ENCODE measurements at regions not wholly inside any gene's neighbourhood (a gene's known extent, or its start where the extent isn't known, plus 50 kb on each side); places are given as distances from the start of the nearest gene placed in this dataset.

DNA sequence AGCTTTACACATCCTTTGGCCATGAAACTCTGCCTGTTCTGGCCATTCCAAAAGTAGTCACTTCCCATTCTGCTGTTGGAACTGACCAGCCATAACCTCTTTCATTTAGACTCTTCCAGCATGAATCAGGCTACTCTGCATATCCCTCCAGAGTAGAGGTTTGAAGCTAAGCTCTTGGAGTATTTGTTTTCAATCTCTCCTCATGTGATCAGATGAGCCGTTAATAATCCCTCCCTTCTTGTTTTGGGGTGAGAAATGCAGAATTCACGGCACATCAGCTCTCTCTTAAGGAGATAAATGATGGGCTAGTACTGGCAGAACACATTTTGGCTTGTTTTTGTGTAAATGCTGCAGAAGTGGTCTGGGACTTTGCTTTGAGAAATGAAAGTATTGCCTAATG is 519.9 kb downstream of the PCDH17 start:
- Mint-ChIP-seq H3K4me3 (no peak overlapping the region), H3K27ac (no peak overlapping the region), H3K27me3 (no peaks in the 10 kb centered on the region), H3K4me1 (ENCODE audit: low read depth) (no peaks in the 10 kb centered on the region), H3K36me3 (no peaks in the 10 kb centered on the region), H3K9me3 (no peaks in the 10 kb centered on the region)
- ChIA-PET POLR2A (no interaction called here), CTCF (no interaction called here)
- intact Hi-C loops (cut with micrococcal nuclease), result no loop called here
- no peak for DNase-seq

DNA sequence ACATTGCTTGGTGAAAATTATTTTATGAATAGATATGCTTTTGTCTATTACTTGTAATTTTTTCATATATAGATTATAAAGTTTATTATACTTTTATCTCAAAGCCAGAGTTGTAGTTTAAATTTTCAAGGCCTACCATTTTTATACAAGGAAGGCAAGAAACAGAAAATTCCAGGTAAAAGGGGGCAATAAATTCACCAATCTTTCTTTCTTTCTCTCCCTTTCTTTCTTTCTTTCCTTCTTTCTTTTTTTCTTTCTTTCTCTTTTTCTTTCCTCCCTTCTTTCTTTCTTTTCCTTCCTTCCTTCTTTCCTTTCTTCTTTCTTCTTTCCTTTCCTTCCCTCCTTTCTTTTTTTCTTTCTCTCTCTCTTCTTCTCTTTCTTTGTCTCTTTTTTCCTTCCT is 529.4 kb downstream of the PCDH17 start:
- Mint-ChIP-seq H3K4me3 (no peak overlapping the region), H3K4me1 (ENCODE audit: low read depth) (no peaks in the 10 kb centered on the region), H3K9me3 (peaks cover 2% of the 10 kb centered on the region), H3K27me3 (no peaks in the 10 kb centered on the region), H3K36me3 (no peaks in the 10 kb centered on the region), H3K27ac (no peak overlapping the region)
- intact Hi-C loops (cut with micrococcal nuclease), result no loop called here
- CTCF ChIA-PET, result no interaction called here
- no peak for DNase-seq
- POLR2A ChIA-PET, result no interaction called here

DNA sequence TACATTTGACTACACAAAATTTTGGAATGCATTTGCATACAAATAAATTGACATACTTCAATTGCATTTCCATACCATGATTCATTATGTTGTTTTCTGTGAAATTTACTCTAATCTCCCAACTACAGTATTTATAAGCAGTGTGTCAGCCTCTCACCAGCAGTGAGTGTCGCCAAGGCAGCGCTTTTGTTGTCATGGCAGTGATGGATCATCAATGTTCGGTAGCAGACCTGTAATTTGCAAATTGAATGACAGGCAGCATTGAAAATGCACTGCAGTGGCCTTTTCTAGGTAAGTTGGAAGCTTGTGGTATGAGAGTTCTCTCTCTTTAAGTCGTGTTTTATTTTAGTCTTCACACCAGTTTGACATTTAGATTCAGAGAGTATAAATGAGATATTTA is 534.1 kb downstream of the PCDH17 start:
- H3K36me3 Mint-ChIP-seq, result no peaks in the 10 kb centered on the region
- peaks cover 2% of the 10 kb centered on the region for H3K9me3 Mint-ChIP-seq
- no peaks in the 10 kb centered on the region for H3K27me3 Mint-ChIP-seq
- H3K27ac Mint-ChIP-seq, result no peak overlapping the region
- POLR2A ChIA-PET, result no interaction called here
- intact Hi-C loops (cut with micrococcal nuclease), result no loop called here
- DNase-seq, result no peak
- H3K4me3 Mint-ChIP-seq, result no peak overlapping the region
- no peaks in the 10 kb centered on the region for H3K4me1 Mint-ChIP-seq (ENCODE audit: low read depth)
- CTCF ChIA-PET, result no interaction called here

GRCh38 chr13:58181111-58181510 is 549.6 kb downstream of the PCDH17 start:
- no peaks in the 10 kb centered on the region for H3K27me3 Mint-ChIP-seq
- CTCF ChIA-PET, result interaction anchor here (0.6 kb wide), 1 partner anchor 995 kb away, joined by 3 read pairs; no protein-coding TSS in a partner anchor
- POLR2A ChIA-PET, result no interaction called here
- H3K9me3 Mint-ChIP-seq, result peaks cover 16% of the 10 kb centered on the region
- no peak for DNase-seq
- intact Hi-C loops (cut with micrococcal nuclease), result no loop called here
- H3K4me3 Mint-ChIP-seq, result no peak overlapping the region
- no peaks in the 10 kb centered on the region for H3K36me3 Mint-ChIP-seq
- H3K4me1 Mint-ChIP-seq (ENCODE audit: low read depth), result no peaks in the 10 kb centered on the region
- no peak overlapping the region for H3K27ac Mint-ChIP-seq

GRCh38 chr13:58187881-58188280 is 556.3 kb downstream of the PCDH17 start:
- Mint-ChIP-seq H3K9me3 (peaks cover 23% of the 10 kb centered on the region), H3K4me1 (ENCODE audit: low read depth) (no peaks in the 10 kb centered on the region), H3K36me3 (no peaks in the 10 kb centered on the region), H3K27ac (no peak overlapping the region), H3K27me3 (no peaks in the 10 kb centered on the region), H3K4me3 (no peak overlapping the region)
- POLR2A ChIA-PET, result no interaction called here
- CTCF ChIA-PET, result no interaction called here
- DNase-seq, result no peak
- intact Hi-C loops (cut with micrococcal nuclease), result no loop called here

GRCh38 chr13:58190577-58190976 is 559.0 kb downstream of the PCDH17 start:
- Mint-ChIP-seq H3K9me3 (peaks cover 13% of the 10 kb centered on the region), H3K27me3 (no peaks in the 10 kb centered on the region), H3K4me3 (no peak overlapping the region), H3K4me1 (ENCODE audit: low read depth) (no peaks in the 10 kb centered on the region), H3K36me3 (no peaks in the 10 kb centered on the region), H3K27ac (no peak overlapping the region)
- no peak for DNase-seq
- CTCF ChIA-PET, result interaction anchor here (1.3 kb wide), 1 partner anchor 566 kb away, joined by 4 read pairs; no protein-coding TSS in a partner anchor
- intact Hi-C loops (cut with micrococcal nuclease), result no loop called here
- POLR2A ChIA-PET, result no interaction called here

DNA sequence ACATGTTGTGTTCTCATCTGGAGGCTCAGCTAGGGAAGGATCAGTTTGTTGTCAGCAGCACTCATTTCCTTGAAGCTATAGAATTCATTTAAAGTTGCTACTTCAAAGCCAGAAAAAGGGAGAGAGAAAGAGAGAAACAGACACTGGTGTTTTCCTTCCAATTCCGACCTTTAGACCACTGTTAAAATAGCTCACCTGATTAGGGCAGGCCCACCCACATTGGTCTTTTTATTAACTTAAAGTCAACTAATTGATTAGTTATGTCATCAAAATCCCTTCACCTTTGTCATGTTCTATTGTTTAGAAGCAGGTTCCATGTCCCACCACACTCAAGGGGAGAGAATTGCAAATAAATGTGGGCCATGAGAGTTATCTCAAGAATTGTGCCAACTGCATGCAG is 560.2 kb downstream of the PCDH17 start:
- Mint-ChIP-seq H3K4me3 (no peak overlapping the region), H3K9me3 (peaks cover 4% of the 10 kb centered on the region), H3K4me1 (ENCODE audit: low read depth) (no peaks in the 10 kb centered on the region), H3K27me3 (no peaks in the 10 kb centered on the region), H3K36me3 (no peaks in the 10 kb centered on the region), H3K27ac (no peak overlapping the region)
- POLR2A ChIA-PET, result no interaction called here
- intact Hi-C loops (cut with micrococcal nuclease), result no loop called here
- DNase-seq, result no peak
- CTCF ChIA-PET, result no interaction called here

GRCh38 chr13:58202099-58202498 is 570.6 kb downstream of the PCDH17 start:
- H3K27me3 Mint-ChIP-seq, result no peaks in the 10 kb centered on the region
- H3K4me3 Mint-ChIP-seq, result no peak overlapping the region
- ChIA-PET POLR2A (no interaction called here), CTCF (no interaction called here)
- intact Hi-C loops (cut with micrococcal nuclease), result no loop called here
- peaks cover 15% of the 10 kb centered on the region for H3K9me3 Mint-ChIP-seq
- H3K27ac Mint-ChIP-seq, result no peak overlapping the region
- no peaks in the 10 kb centered on the region for H3K4me1 Mint-ChIP-seq (ENCODE audit: low read depth)
- DNase-seq, result no peak
- H3K36me3 Mint-ChIP-seq, result no peaks in the 10 kb centered on the region

GRCh38 chr13:58207501-58207900 is 576.0 kb downstream of the PCDH17 start:
- intact Hi-C loops (cut with micrococcal nuclease), result no loop called here
- ChIA-PET POLR2A (no interaction called here), CTCF (no interaction called here)
- Mint-ChIP-seq H3K27ac (no peak overlapping the region), H3K4me3 (no peak overlapping the region), H3K4me1 (ENCODE audit: low read depth) (no peaks in the 10 kb centered on the region), H3K36me3 (no peaks in the 10 kb centered on the region), H3K27me3 (no peaks in the 10 kb centered on the region), H3K9me3 (peaks cover 4% of the 10 kb centered on the region)
- DNase-seq, result no peak

DNA sequence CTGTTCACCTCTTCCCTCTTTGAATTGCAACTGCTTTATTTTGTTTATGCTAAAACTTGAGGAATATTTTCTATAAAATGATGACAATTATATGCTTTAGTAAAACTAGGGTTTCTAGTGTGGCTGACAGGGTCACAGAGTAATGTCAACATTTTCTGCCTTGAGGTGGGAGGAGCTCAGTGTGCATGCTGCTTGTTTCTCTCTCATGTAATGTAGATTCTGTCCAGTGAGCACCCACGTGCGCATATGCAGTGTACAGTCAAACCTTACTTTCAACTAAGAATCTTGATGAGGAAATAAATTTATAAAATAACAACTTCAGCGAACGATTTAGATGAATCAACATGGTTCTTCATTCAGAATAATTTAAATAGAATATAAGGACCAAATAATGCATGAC is 603.9 kb downstream of the PCDH17 start:
- Mint-ChIP-seq H3K36me3 (no peaks in the 10 kb centered on the region), H3K9me3 (peaks cover 6% of the 10 kb centered on the region), H3K27me3 (no peaks in the 10 kb centered on the region), H3K4me1 (ENCODE audit: low read depth) (no peaks in the 10 kb centered on the region), H3K27ac (no peak overlapping the region), H3K4me3 (no peak overlapping the region)
- ChIA-PET POLR2A (no interaction called here), CTCF (no interaction called here)
- intact Hi-C loops (cut with micrococcal nuclease), result no loop called here
- DNase-seq, result no peak

DNA sequence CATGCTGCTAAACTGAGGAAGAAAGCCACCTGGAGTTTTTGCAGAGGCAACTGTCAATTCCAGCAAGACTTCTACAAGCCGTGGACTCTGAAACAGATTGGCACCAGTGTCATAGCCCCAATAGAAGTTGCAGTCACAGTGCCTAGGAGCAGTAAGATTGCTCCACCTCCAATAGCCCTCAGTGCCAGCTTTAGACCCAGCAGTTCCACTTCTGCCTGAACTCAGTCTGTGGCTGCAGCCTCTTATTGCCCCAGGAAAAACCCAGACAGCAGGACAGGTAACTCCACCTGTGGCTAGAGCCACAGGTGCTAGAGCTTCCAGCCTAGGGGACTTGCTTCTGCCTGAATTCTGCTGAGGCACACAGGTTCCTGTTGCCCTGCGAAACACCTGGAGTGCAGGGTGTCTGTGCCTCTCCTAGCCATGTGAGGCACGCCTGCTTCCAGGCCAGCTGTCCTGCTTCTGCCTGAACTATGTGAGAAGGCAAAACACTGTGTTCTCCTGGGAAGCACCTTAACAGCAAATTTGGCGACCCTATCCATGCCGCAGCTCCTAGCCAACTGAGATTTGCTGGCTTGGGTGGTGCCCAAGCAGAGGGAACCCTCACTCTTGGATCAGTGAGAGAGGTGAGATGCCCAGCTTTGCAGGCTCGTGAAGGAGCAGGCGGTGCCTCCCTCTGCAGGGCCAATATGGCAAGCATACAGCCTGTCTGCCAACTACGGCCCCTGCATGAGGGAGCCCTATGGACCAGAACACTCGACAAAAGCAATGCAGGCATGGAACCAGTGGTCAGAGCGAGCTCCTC is 607.6 kb downstream of the PCDH17 start:
- ChIA-PET POLR2A (no interaction called here), CTCF (no interaction called here)
- peaks cover 10% of the 10 kb centered on the region for H3K9me3 Mint-ChIP-seq
- no peaks in the 10 kb centered on the region for H3K36me3 Mint-ChIP-seq
- no peak overlapping the region for H3K4me3 Mint-ChIP-seq
- no peaks in the 10 kb centered on the region for H3K27me3 Mint-ChIP-seq
- intact Hi-C loops (cut with micrococcal nuclease), result no loop called here
- H3K4me1 Mint-ChIP-seq (ENCODE audit: low read depth), result no peaks in the 10 kb centered on the region
- no peak overlapping the region for H3K27ac Mint-ChIP-seq
- no peak for DNase-seq

GRCh38 chr13:58239774-58240268 is 608.3 kb downstream of the PCDH17 start:
- intact Hi-C loops (cut with micrococcal nuclease), result no loop called here
- ChIA-PET POLR2A (no interaction called here), CTCF (no interaction called here)
- DNase-seq, result no peak
- H3K4me3 Mint-ChIP-seq, result no peak overlapping the region
- no peak overlapping the region for H3K27ac Mint-ChIP-seq
- H3K9me3 Mint-ChIP-seq, result peaks cover 12% of the 10 kb centered on the region
- no peaks in the 10 kb centered on the region for H3K36me3 Mint-ChIP-seq
- no peaks in the 10 kb centered on the region for H3K27me3 Mint-ChIP-seq
- H3K4me1 Mint-ChIP-seq (ENCODE audit: low read depth), result no peaks in the 10 kb centered on the region

- H3K4me3 Mint-ChIP-seq, result no peak overlapping the region
- POLR2A ChIA-PET, result no interaction called here
- H3K4me1 Mint-ChIP-seq (ENCODE audit: low read depth), result no peaks in the 10 kb centered on the region
- H3K9me3 Mint-ChIP-seq, result peaks cover 21% of the 10 kb centered on the region
- H3K27ac Mint-ChIP-seq, result no peak overlapping the region
- DNase-seq, result no peak
- H3K27me3 Mint-ChIP-seq, result no peaks in the 10 kb centered on the region
- intact Hi-C loops (cut with micrococcal nuclease), result no loop called here
- CTCF ChIA-PET, result interaction anchor here (0.6 kb wide), 1 partner anchor 16 kb away, joined by 4 read pairs; no protein-coding TSS in a partner anchor
- H3K36me3 Mint-ChIP-seq, result no peaks in the 10 kb centered on the region
Measured at GRCh38 chr13:58247080-58247479, 615.5 kb downstream of the PCDH17 start.
